Tibial nerve (tissue), 3 donors: ENCODE measurements at regions not wholly inside any gene's neighbourhood (a gene's known extent, or its start where the extent isn't known, plus 50 kb on each side); places are given as distances from the start of the nearest gene placed in this dataset.

Experiments used
- CTCF ChIP-seq, 5 experiments: fragments of 200-600 bp in 3 of 5; fragments of 450-650 bp in 2 of 5; sonication (generic) in 3 of 5; IDR thresholded peaks; one replicate each; pipeline ENCODE4 v1.5.1; 2016 to 2019; ENCODE audit warnings: antibody characterized with exemption in 5 of 5, mild to moderate bottlenecking in 3 of 5, moderate library complexity in 2 of 5
- POLR2A ChIP-seq, 2 donors: fragments of 450-650 bp; IDR thresholded peaks; one replicate each; pipeline ENCODE4 v1.6.1; 2017; ENCODE audit warnings: antibody characterized with exemption in 2 of 2, mild to moderate bottlenecking in 2 of 2, moderate library complexity in 2 of 2

DNA sequence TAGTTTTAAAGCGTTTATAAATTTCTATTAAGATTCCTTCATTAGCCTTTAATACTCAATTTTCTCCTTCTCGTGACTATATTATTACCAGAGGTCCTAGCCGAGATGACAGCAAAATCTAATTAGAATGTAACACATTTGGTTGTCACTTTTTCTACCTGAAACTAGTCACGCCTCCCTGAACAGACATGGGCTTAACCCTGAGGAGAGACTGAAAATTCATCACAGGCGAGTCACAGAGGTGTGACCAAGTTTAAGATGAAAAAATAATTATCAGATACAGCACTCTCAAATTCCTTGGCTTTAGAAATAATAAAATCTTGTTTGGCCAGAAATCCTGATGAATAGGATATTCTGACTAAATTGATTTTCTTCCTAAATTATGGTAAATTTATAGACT, 834.4 kb upstream of the SLC39A10 start:
- TF ChIP-seq CTCF (IDR thresholded peaks at IDR 0.05) (no peak), POLR2A (IDR thresholded peaks at IDR 0.05) (no peak)
